GM21528 (cell line): ENCODE measurements at regions not wholly inside any gene's neighbourhood (a gene's known extent, or its start where the extent isn't known, plus 50 kb on each side); places are given as distances from the start of the nearest gene placed in this dataset.

Source experiments
- ATAC-seq: cut with Tn5 transposase; IDR thresholded peaks from one replicate; pipeline ENCODE4 v1.9.1; 2021; ENCODE audit warnings: mild to moderate bottlenecking, moderate library complexity; ENCODE audit not compliant: unreplicated experiment, low FRiP score

- ATAC-seq = no peak
Observed at GRCh38 chr7:156204820-156205219, 392.6 kb upstream of the SHH start.

- ATAC-seq = no peak
Observed at GRCh38 chr7:156203923-156204322, 391.7 kb upstream of the SHH start.

- ATAC-seq = no peak
Observed at GRCh38 chr7:156198277-156198676, 386.0 kb upstream of the SHH start.

GRCh38 chr7:156196649-156197048 lies 384.4 kb upstream of the SHH start:
- no peak for ATAC-seq

- ATAC-seq = no peak
Observed at GRCh38 chr7:156195276-156195675, 383.0 kb upstream of the SHH start.

GRCh38 chr7:156194813-156195212 lies 382.6 kb upstream of the SHH start:
- ATAC-seq = no peak

- no peak for ATAC-seq
Observed at GRCh38 chr7:156192921-156193320, 380.7 kb upstream of the SHH start.

- ATAC-seq = no peak
Observed at GRCh38 chr7:156191090-156191489, 378.8 kb upstream of the SHH start.

GRCh38 chr7:156185076-156185475 lies 372.8 kb upstream of the SHH start:
- ATAC-seq = no peak

GRCh38 chr7:156184164-156184563 lies 371.9 kb upstream of the SHH start:
- no peak for ATAC-seq

- ATAC-seq = no peak
Observed at GRCh38 chr7:156180451-156181229, 368.4 kb upstream of the SHH start.

- no peak for ATAC-seq
Observed at GRCh38 chr7:156179872-156180390, 367.7 kb upstream of the SHH start.

GRCh38 chr7:156178857-156179256 lies 366.6 kb upstream of the SHH start:
- no peak for ATAC-seq

- no peak for ATAC-seq
Observed at GRCh38 chr7:156178214-156178613, 366.0 kb upstream of the SHH start.

- ATAC-seq = no peak
Observed at GRCh38 chr7:156177422-156178055, 365.3 kb upstream of the SHH start.

- no peak for ATAC-seq
Observed at GRCh38 chr7:156176039-156176438, 363.8 kb upstream of the SHH start.

GRCh38 chr7:156175003-156175402 lies 362.7 kb upstream of the SHH start:
- ATAC-seq = no peak

GRCh38 chr7:156174428-156174827 lies 362.2 kb upstream of the SHH start:
- no peak for ATAC-seq

GRCh38 chr7:156173748-156174353 lies 361.6 kb upstream of the SHH start:
- no peak for ATAC-seq

GRCh38 chr7:156173346-156173745 lies 361.1 kb upstream of the SHH start:
- no peak for ATAC-seq

GRCh38 chr7:156172638-156173037 lies 360.4 kb upstream of the SHH start:
- no peak for ATAC-seq
